SK-N-SH (cell line): ENCODE measurements at regions not wholly inside any gene's neighbourhood (a gene's known extent, or its start where the extent isn't known, plus 50 kb on each side); places are given as distances from the start of the nearest gene placed in this dataset.

Experiments
- CTCF ChIP-seq: fragments of 200-600 bp; sonication (generic); IDR thresholded peaks from 2 replicates; pipeline ENCODE4 v1.6.1; 2017; ENCODE audit warnings: antibody characterized with exemption, mild to moderate bottlenecking, moderate library complexity
- EP300 ChIP-seq, 2 experiments: IDR thresholded peaks; 2 replicates each; pipeline versions ENCODE4 v1.4.0 to v1.6.1; 2012; ENCODE audit warnings: borderline replicate concordance in 1 of 2, low read depth in 1 of 2, low read length in 1 of 2
- POLR2AphosphoS5 ChIP-seq: IDR thresholded peaks from 2 replicates; pipeline ENCODE4 v1.6.1; 2012; ENCODE audit warnings: low read depth, low read length
- REST ChIP-seq: IDR thresholded peaks from 2 replicates; pipeline ENCODE4 v1.6.1; 2012; ENCODE audit warnings: mild to moderate bottlenecking, low read depth, low read length, moderate library complexity
- SIN3A ChIP-seq: IDR thresholded peaks from 2 replicates; pipeline ENCODE4 v1.6.1; 2012; ENCODE audit warnings: low read depth, mild to moderate bottlenecking, low read length, moderate library complexity, borderline replicate concordance
- TEAD4 ChIP-seq: IDR thresholded peaks from 2 replicates; pipeline ENCODE4 v1.4.0; 2012; ENCODE audit warnings: mild to moderate bottlenecking, borderline replicate concordance; ENCODE audit not compliant: insufficient read depth
- YY1 ChIP-seq: IDR thresholded peaks from 2 replicates; pipeline ENCODE4 v1.4.0; 2012; ENCODE audit warnings: low read depth, mild to moderate bottlenecking

- TF ChIP-seq POLR2AphosphoS5: no peak
- TF ChIP-seq CTCF: no peak
- TF ChIP-seq EP300 (IDR thresholded peaks at IDR 0.05; ENCODE audit: borderline replicate concordance in 1 of 2, low read depth in 1 of 2, low read length in 1 of 2): no peak
- no peak for TF ChIP-seq TEAD4
- no peak for TF ChIP-seq SIN3A
- no peak for TF ChIP-seq REST
- no peak for TF ChIP-seq YY1
Measured at GRCh38 chr16:6363396-6363795, 969.2 kb upstream of the RBFOX1 start.
